HCT116 (cell line): ENCODE measurements at regions not wholly inside any gene's neighbourhood (a gene's known extent, or its start where the extent isn't known, plus 50 kb on each side); places are given as distances from the start of the nearest gene placed in this dataset.

ENCODE experiments used
- ELF1 ChIP-seq: IDR thresholded peaks from 2 replicates; pipeline ENCODE4 v1.6.1; 2012; ENCODE audit warnings: low read depth, borderline replicate concordance
- JUND ChIP-seq: IDR thresholded peaks from 2 replicates; pipeline ENCODE4 v1.6.1; 2012
- POLR2A ChIP-seq: IDR thresholded peaks from 2 replicates; pipeline ENCODE4 v1.7.0; 2011; ENCODE audit warnings: borderline replicate concordance; ENCODE audit not compliant: insufficient read depth, insufficient read length; ENCODE audit errors: extremely low read depth
- POLR2AphosphoS5 ChIP-seq: IDR thresholded peaks from 2 replicates; pipeline ENCODE4 v1.6.1; 2011; ENCODE audit warnings: mild to moderate bottlenecking, low read depth, low read length, moderate library complexity
- RAD21 ChIP-seq: IDR thresholded peaks from 2 replicates; pipeline ENCODE4 v1.6.1; 2012; ENCODE audit warnings: low read depth, mild to moderate bottlenecking
- SIN3A ChIP-seq: IDR thresholded peaks from 2 replicates; pipeline ENCODE4 v1.6.1; 2012; ENCODE audit warnings: low read depth
- TCF7L2 ChIP-seq: IDR thresholded peaks from 2 replicates; pipeline ENCODE4 v1.7.0; 2011; ENCODE audit warnings: borderline replicate concordance, inconsistent platforms; ENCODE audit not compliant: insufficient read depth, insufficient read length; ENCODE audit errors: extremely low read depth
- ZBTB33 ChIP-seq: IDR thresholded peaks from 2 replicates; pipeline ENCODE4 v1.6.1; 2011; ENCODE audit warnings: mild to moderate bottlenecking, low read length, moderate library complexity; ENCODE audit not compliant: insufficient replicate concordance; ENCODE audit errors: extremely low read depth
- ZNF274 ChIP-seq: fragments of 200-500 bp; sonication (Bioruptor generic); IDR thresholded peaks from 2 replicates; pipeline ENCODE4 v1.6.1; 2014; ENCODE audit warnings: mild to moderate bottlenecking, low read depth, low read length, inconsistent platforms
- TF ChIP-seq, protein P1 (sequence below), 3 experiments: fragments of 200-600 bp in 1 of 3; sonication (generic) in 1 of 3; IDR thresholded peaks in 2 of 3; conservative IDR thresholded peaks in 1 of 3; 2 replicates each; pipeline ENCODE4 v1.5.1; 2012 to 2017; ENCODE audit warnings: low read depth in 2 of 3, low read length in 2 of 3, antibody characterized with exemption in 1 of 3, borderline replicate concordance in 1 of 3, control low read depth in 1 of 3, mild to moderate bottlenecking in 1 of 3, mixed read lengths in 1 of 3, mixed run types in 1 of 3, moderate library complexity in 1 of 3; ENCODE audit not compliant: insufficient read depth in 1 of 3

- TF ChIP-seq TCF7L2: no peak
- TF ChIP-seq ZNF274: no peak
- TF ChIP-seq, protein P1, sequence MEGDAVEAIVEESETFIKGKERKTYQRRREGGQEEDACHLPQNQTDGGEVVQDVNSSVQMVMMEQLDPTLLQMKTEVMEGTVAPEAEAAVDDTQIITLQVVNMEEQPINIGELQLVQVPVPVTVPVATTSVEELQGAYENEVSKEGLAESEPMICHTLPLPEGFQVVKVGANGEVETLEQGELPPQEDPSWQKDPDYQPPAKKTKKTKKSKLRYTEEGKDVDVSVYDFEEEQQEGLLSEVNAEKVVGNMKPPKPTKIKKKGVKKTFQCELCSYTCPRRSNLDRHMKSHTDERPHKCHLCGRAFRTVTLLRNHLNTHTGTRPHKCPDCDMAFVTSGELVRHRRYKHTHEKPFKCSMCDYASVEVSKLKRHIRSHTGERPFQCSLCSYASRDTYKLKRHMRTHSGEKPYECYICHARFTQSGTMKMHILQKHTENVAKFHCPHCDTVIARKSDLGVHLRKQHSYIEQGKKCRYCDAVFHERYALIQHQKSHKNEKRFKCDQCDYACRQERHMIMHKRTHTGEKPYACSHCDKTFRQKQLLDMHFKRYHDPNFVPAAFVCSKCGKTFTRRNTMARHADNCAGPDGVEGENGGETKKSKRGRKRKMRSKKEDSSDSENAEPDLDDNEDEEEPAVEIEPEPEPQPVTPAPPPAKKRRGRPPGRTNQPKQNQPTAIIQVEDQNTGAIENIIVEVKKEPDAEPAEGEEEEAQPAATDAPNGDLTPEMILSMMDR (IDR thresholded peaks at IDR 0.05 in 2 of 3, conservative IDR thresholded peaks at IDR 0.05 in 1 of 3; ENCODE audit: borderline replicate concordance in 1 of 3, insufficient read depth in 1 of 3, low read depth in 2 of 3, low read length in 2 of 3): no peak
- TF ChIP-seq POLR2A: no peak
- no peak for TF ChIP-seq SIN3A
- no peak for TF ChIP-seq RAD21
- no peak for TF ChIP-seq JUND
- no peak for TF ChIP-seq ZBTB33
- TF ChIP-seq ELF1: no peak
- TF ChIP-seq POLR2AphosphoS5: no peak
Measured at GRCh38 chr1:82515650-82516049, 714.9 kb downstream of the ADGRL2 start.
